Hepatocyte (in vitro differentiated cells): ENCODE measurements at regions not wholly inside any gene's neighbourhood (a gene's known extent, or its start where the extent isn't known, plus 50 kb on each side); places are given as distances from the start of the nearest gene placed in this dataset.

Experiments used
- EZH2 ChIP-seq: fragments of 200-600 bp; sonication (generic); IDR thresholded peaks from 2 replicates; pipeline ENCODE4 v1.6.1; 2016; ENCODE audit warnings: antibody characterized with exemption, mild to moderate bottlenecking, borderline replicate concordance
- TF ChIP-seq, protein P1 (sequence below): fragments of 200-600 bp; sonication (generic); IDR thresholded peaks from 2 replicates; pipeline ENCODE4 v1.5.1; 2016; ENCODE audit warnings: antibody characterized with exemption, mild to moderate bottlenecking; ENCODE audit not compliant: poor library complexity

DNA sequence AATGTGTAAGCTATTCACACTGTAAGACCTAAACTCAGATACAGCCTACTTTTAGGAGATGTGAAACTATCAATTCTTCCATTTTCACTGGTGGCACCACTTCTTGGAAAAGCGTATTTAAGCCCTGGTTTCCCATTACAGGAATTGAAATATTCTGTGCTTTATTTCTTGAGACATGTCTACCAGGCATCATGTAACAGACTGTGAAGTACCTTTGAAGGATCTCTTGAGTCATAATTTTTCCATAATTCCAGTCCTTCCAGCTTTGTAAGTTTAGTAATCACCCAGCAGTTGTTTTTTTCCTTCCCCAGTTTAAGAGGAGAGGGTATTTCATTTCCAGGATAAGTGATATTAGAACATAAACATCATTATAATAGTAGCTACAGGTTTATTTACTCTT is 186.0 kb upstream of the PRPS1L1 start:
- no peak for TF ChIP-seq EZH2
- TF ChIP-seq, protein P1, sequence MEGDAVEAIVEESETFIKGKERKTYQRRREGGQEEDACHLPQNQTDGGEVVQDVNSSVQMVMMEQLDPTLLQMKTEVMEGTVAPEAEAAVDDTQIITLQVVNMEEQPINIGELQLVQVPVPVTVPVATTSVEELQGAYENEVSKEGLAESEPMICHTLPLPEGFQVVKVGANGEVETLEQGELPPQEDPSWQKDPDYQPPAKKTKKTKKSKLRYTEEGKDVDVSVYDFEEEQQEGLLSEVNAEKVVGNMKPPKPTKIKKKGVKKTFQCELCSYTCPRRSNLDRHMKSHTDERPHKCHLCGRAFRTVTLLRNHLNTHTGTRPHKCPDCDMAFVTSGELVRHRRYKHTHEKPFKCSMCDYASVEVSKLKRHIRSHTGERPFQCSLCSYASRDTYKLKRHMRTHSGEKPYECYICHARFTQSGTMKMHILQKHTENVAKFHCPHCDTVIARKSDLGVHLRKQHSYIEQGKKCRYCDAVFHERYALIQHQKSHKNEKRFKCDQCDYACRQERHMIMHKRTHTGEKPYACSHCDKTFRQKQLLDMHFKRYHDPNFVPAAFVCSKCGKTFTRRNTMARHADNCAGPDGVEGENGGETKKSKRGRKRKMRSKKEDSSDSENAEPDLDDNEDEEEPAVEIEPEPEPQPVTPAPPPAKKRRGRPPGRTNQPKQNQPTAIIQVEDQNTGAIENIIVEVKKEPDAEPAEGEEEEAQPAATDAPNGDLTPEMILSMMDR, result no peak
